ENCODE measurements at regions not wholly inside any gene's neighbourhood (a gene's known extent, or its start where the extent isn't known, plus 50 kb on each side); places are given as distances from the start of the nearest gene placed in this dataset.

DNA sequence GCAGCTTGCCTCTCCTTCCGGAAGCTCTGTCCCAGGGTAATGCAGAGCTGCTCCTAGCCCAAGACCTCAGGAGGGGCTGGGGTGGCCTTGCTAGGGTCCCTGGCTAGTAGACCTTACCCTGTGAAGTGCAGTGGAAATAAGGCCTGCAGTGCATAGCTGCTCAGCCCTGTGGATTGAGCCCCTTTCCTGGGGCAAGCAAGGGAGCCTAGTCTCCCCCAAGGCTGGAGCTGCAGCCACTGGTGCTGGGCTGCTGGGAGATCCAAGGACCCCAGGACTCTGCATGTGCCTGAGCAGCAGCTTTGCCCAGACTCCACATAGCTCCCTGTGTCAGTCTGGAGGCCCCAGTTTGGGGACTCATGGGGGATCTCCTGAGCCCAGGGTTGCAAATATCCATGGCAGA, 57.9 kb downstream of the FANCF start:
- peaks cover 2% of the 10 kb centered on the region for H3K4me1 Mint-ChIP-seq (ENCODE audit: unreplicated experiment)
- H3K27me3 Mint-ChIP-seq (ENCODE audit: unreplicated experiment) = peaks cover 5% of the 10 kb centered on the region
- no peaks in the 10 kb centered on the region for H3K36me3 Mint-ChIP-seq (ENCODE audit: low read depth, unreplicated experiment)
- no peak overlapping the region for H3K27ac Mint-ChIP-seq (ENCODE audit: unreplicated experiment)
- H3K4me3 Mint-ChIP-seq (ENCODE audit: unreplicated experiment) = no peak overlapping the region
- DNase-seq (ENCODE audit: low spot score) = no peak
- TF ChIP-seq, protein P1, sequence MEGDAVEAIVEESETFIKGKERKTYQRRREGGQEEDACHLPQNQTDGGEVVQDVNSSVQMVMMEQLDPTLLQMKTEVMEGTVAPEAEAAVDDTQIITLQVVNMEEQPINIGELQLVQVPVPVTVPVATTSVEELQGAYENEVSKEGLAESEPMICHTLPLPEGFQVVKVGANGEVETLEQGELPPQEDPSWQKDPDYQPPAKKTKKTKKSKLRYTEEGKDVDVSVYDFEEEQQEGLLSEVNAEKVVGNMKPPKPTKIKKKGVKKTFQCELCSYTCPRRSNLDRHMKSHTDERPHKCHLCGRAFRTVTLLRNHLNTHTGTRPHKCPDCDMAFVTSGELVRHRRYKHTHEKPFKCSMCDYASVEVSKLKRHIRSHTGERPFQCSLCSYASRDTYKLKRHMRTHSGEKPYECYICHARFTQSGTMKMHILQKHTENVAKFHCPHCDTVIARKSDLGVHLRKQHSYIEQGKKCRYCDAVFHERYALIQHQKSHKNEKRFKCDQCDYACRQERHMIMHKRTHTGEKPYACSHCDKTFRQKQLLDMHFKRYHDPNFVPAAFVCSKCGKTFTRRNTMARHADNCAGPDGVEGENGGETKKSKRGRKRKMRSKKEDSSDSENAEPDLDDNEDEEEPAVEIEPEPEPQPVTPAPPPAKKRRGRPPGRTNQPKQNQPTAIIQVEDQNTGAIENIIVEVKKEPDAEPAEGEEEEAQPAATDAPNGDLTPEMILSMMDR (IDR thresholded peaks at IDR 0.05; ENCODE audit: unreplicated experiment) = no peak
- peaks cover 5% of the 10 kb centered on the region for H3K9me3 Mint-ChIP-seq (ENCODE audit: unreplicated experiment)

DNA sequence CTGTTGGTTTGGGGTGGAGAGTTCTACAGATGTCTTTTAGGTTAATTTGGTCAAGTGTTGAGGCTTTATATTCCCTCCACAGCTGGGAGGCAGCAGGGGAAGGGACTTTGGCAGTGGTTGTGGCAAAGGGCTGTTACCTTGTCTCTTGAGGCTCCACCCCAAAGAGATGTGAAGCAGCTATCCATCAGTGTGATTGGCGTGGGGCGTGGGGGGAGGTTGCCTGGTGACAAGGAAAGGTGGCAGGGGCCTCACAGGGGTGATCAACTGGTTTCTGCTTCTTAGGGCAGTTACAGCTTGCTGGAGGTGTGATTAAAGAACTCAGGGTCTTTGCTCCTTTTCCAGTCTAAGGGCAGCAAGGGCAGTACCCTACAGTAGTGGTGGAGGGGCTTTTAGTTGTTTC, 59.3 kb downstream of the FANCF start:
- H3K9me3 Mint-ChIP-seq (ENCODE audit: unreplicated experiment) = peaks cover 5% of the 10 kb centered on the region
- no peaks in the 10 kb centered on the region for H3K36me3 Mint-ChIP-seq (ENCODE audit: low read depth, unreplicated experiment)
- DNase-seq (ENCODE audit: low spot score) = no peak
- no peak overlapping the region for H3K4me3 Mint-ChIP-seq (ENCODE audit: unreplicated experiment)
- peaks cover 5% of the 10 kb centered on the region for H3K27me3 Mint-ChIP-seq (ENCODE audit: unreplicated experiment)
- peaks cover 2% of the 10 kb centered on the region for H3K4me1 Mint-ChIP-seq (ENCODE audit: unreplicated experiment)
- TF ChIP-seq, protein P1 (IDR thresholded peaks at IDR 0.05; ENCODE audit: unreplicated experiment) = no peak
- H3K27ac Mint-ChIP-seq (ENCODE audit: unreplicated experiment) = peak overlapping the region; percentile 26

DNA sequence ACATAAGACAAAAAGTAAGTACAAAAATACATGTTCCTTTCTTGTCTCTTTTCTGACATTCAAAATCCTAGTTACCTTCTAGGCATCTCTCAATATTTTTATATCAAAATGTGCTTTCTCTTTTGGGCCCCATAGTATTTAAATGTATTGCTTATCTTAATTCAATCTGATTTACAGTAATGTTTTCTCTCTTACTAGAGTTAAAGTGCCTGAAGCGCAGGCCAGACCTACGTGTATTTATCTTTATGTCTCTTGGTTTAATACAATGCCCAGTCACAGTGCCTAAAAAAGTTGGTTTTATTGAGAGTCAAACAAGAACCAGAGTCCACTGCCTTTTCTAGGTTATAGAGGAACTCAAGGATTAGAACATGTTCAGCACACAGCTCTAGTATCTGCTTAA, 64.3 kb downstream of the FANCF start:
- no peak overlapping the region for H3K27ac Mint-ChIP-seq (ENCODE audit: unreplicated experiment)
- peaks cover 2% of the 10 kb centered on the region for H3K4me1 Mint-ChIP-seq (ENCODE audit: unreplicated experiment)
- TF ChIP-seq, protein P1 (IDR thresholded peaks at IDR 0.05; ENCODE audit: unreplicated experiment) = no peak
- DNase-seq (ENCODE audit: low spot score) = no peak
- H3K4me3 Mint-ChIP-seq (ENCODE audit: unreplicated experiment) = no peak overlapping the region
- H3K36me3 Mint-ChIP-seq (ENCODE audit: low read depth, unreplicated experiment) = no peaks in the 10 kb centered on the region
- H3K27me3 Mint-ChIP-seq (ENCODE audit: unreplicated experiment) = peaks cover 2% of the 10 kb centered on the region
- peaks cover 5% of the 10 kb centered on the region for H3K9me3 Mint-ChIP-seq (ENCODE audit: unreplicated experiment)

DNA sequence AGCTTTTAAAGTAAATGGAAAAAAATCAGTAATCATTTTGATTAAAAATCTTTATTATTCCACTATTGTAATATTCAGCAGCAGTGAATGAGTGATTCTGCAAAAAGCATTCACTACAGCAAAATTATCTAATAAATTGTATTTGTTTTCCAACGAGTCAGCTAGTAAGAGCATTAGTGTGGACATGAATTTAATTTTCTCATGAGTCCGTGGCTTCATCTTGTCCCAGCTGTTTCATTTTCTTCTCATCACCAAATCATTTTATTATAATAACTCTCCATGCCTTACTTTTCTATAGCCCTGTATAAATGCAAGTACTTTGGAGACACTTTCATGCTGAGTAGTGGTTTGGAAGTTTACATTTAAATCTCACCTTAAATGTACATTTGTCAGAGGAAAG, 66.2 kb downstream of the FANCF start:
- no peaks in the 10 kb centered on the region for H3K36me3 Mint-ChIP-seq (ENCODE audit: low read depth, unreplicated experiment)
- no peak overlapping the region for H3K4me3 Mint-ChIP-seq (ENCODE audit: unreplicated experiment)
- H3K4me1 Mint-ChIP-seq (ENCODE audit: unreplicated experiment) = no peaks in the 10 kb centered on the region
- H3K9me3 Mint-ChIP-seq (ENCODE audit: unreplicated experiment) = no peaks in the 10 kb centered on the region
- no peak for DNase-seq (ENCODE audit: low spot score)
- no peak overlapping the region for H3K27ac Mint-ChIP-seq (ENCODE audit: unreplicated experiment)
- H3K27me3 Mint-ChIP-seq (ENCODE audit: unreplicated experiment) = no peaks in the 10 kb centered on the region
- TF ChIP-seq, protein P1 (IDR thresholded peaks at IDR 0.05; ENCODE audit: unreplicated experiment) = no peak

DNA sequence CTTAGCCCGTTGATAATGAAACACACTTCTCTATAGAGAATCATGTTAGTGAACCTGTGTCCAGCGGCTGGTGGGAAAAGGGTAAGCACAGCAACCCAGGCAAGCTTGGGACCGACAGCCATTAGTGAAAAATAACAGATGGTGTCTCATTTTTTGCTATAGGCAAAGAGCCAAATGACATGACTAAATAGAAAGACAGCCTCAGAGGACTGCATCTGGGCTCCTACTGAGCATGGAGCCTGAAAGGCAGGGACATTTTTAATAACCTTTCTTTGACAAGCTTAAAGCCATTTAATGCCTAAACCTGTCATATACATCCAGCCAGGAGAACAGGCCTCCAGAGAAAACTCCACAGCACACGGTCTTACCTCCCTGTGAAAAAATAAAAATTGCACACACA, 67.0 kb downstream of the FANCF start:
- TF ChIP-seq, protein P1 (IDR thresholded peaks at IDR 0.05; ENCODE audit: unreplicated experiment) = no peak
- no peak for DNase-seq (ENCODE audit: low spot score)
- Mint-ChIP-seq H3K27ac (ENCODE audit: unreplicated experiment) (no peak overlapping the region), H3K9me3 (ENCODE audit: unreplicated experiment) (no peaks in the 10 kb centered on the region), H3K4me3 (ENCODE audit: unreplicated experiment) (no peak overlapping the region), H3K27me3 (ENCODE audit: unreplicated experiment) (no peaks in the 10 kb centered on the region), H3K4me1 (ENCODE audit: unreplicated experiment) (no peaks in the 10 kb centered on the region), H3K36me3 (ENCODE audit: low read depth, unreplicated experiment) (no peaks in the 10 kb centered on the region)

Measured in endothelial cell (in vitro differentiated cells).